OCI-LY3 (cell line): ENCODE measurements at regions not wholly inside any gene's neighbourhood (a gene's known extent, or its start where the extent isn't known, plus 50 kb on each side); places are given as distances from the start of the nearest gene placed in this dataset.

ENCODE experiments used
- H2AFZ ChIP-seq: fragments of 200-600, 300-600 bp; shearing (Covaris generic); 2 replicates; pipeline ENCODE4 v1.6.0; 2014; ENCODE audit warnings: antibody characterized with exemption, low read depth, low read length
- H3K27ac ChIP-seq: fragments of 200-600, 300-600 bp; sonication (generic); 2 replicates; pipeline ENCODE4 v1.5.1; 2014; ENCODE audit warnings: mild to moderate bottlenecking, low read length, moderate library complexity, mixed read lengths
- H3K27me3 ChIP-seq: fragments of 200-600, 300-600 bp; sonication (generic); 2 replicates; pipeline ENCODE4 v1.6.1; 2014; ENCODE audit warnings: low read depth, low read length, mixed read lengths
- H3K36me3 ChIP-seq: fragments of 200-600, 300-600 bp; sonication (generic); replicated peaks from 2 replicates; pipeline ENCODE3; 2014; ENCODE audit warnings: low read depth, low read length, mixed read lengths
- H3K4me1 ChIP-seq: fragments of 300-600, 200-600 bp; sonication (generic); 2 replicates; pipeline ENCODE4 v1.6.1; 2014; ENCODE audit warnings: low read length, mixed read lengths
- H3K4me2 ChIP-seq: fragments of 200-600, 300-600 bp; sonication (generic); 2 replicates; pipeline ENCODE4 v1.6.1; 2014; ENCODE audit warnings: low read length, mixed read lengths
- H3K4me3 ChIP-seq: fragments of 300-600, 200-600 bp; sonication (generic); 2 replicates; pipeline ENCODE4 v1.5.1; 2014; ENCODE audit warnings: antibody characterized with exemption, mild to moderate bottlenecking, low read length, moderate library complexity
- H3K79me2 ChIP-seq: fragments of 300-600, 200-600 bp; shearing (Covaris generic); 2 replicates; pipeline ENCODE4 v1.6.1; 2014; ENCODE audit warnings: mild to moderate bottlenecking, low read length, mixed read lengths
- H3K9ac ChIP-seq: fragments of 300-600, 200-600 bp; shearing (Covaris generic); 2 replicates; pipeline ENCODE4 v1.6.0; 2014; ENCODE audit warnings: mild to moderate bottlenecking, low read length, moderate library complexity
- H3K9me3 ChIP-seq: fragments of 200-600, 300-600 bp; shearing (Covaris generic); 2 replicates; pipeline ENCODE4 v1.6.1; 2014; ENCODE audit warnings: low read length, mixed read lengths; ENCODE audit not compliant: insufficient read depth
- H4K20me1 ChIP-seq: fragments of 200-600, 300-600 bp; sonication (generic); 2 replicates; pipeline ENCODE4 v1.6.1; 2016; ENCODE audit warnings: low read length, mixed read lengths; ENCODE audit not compliant: insufficient read depth
- CTCF ChIP-seq: fragments of 200-600, 300-600 bp; sonication (generic); IDR thresholded peaks from 2 replicates; pipeline ENCODE4 v1.5.1; 2014; ENCODE audit warnings: antibody characterized with exemption, low read length, low read depth
- EZH2phosphoT487 ChIP-seq: fragments of 200-600 bp; shearing (Covaris generic); IDR thresholded peaks from 2 replicates; pipeline ENCODE4 v1.6.1; 2018; ENCODE audit warnings: antibody characterized with exemption, mixed run types, low read depth

GRCh38 chr2:6590442-6590841 is 275.3 kb downstream of the CMPK2 start:
- TF ChIP-seq EZH2phosphoT487: no peak
- TF ChIP-seq CTCF: no peak
- no peaks in the 10 kb centered on the region for H3K9me3 ChIP-seq
- H3K27me3 ChIP-seq: no peaks in the 10 kb centered on the region
- no peaks in the 10 kb centered on the region for H3K4me1 ChIP-seq
- no peaks in the 10 kb centered on the region for H3K36me3 ChIP-seq
- no peak overlapping the region for H3K4me3 ChIP-seq
- H3K9ac ChIP-seq: no peak overlapping the region
- H3K4me2 ChIP-seq: no peak overlapping the region
- H4K20me1 ChIP-seq: no peaks in the 10 kb centered on the region
- no peak overlapping the region for H2AFZ ChIP-seq
- H3K27ac ChIP-seq: no peak overlapping the region
- no peaks in the 10 kb centered on the region for H3K79me2 ChIP-seq

DNA sequence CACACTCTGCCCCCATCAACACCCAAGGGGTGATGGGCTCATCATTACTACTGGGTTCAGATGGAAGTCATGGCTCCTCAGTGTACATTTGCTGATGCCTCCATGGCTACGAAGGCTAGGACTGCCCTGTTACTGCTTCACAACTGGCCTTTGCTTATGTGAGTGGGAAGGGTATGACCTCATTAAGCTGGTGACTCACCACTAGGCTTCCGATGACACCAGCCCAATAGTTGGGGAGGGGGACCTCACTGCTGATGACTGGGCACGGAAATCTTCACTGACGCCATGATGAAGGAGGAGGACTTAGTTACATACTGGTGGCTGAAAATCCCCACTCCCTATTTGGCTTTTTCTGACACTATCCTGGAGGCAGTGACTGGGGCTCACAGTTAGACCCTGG is 263.2 kb downstream of the CMPK2 start:
- Histone ChIP-seq H3K9ac (no peak overlapping the region), H4K20me1 (no peaks in the 10 kb centered on the region), H3K4me3 (no peak overlapping the region), H3K36me3 (no peaks in the 10 kb centered on the region), H3K27ac (no peak overlapping the region), H3K4me2 (no peak overlapping the region), H3K4me1 (no peaks in the 10 kb centered on the region), H2AFZ (no peak overlapping the region), H3K27me3 (no peaks in the 10 kb centered on the region), H3K9me3 (no peaks in the 10 kb centered on the region), H3K79me2 (no peaks in the 10 kb centered on the region)
- TF ChIP-seq CTCF (no peak), EZH2phosphoT487 (no peak)

DNA sequence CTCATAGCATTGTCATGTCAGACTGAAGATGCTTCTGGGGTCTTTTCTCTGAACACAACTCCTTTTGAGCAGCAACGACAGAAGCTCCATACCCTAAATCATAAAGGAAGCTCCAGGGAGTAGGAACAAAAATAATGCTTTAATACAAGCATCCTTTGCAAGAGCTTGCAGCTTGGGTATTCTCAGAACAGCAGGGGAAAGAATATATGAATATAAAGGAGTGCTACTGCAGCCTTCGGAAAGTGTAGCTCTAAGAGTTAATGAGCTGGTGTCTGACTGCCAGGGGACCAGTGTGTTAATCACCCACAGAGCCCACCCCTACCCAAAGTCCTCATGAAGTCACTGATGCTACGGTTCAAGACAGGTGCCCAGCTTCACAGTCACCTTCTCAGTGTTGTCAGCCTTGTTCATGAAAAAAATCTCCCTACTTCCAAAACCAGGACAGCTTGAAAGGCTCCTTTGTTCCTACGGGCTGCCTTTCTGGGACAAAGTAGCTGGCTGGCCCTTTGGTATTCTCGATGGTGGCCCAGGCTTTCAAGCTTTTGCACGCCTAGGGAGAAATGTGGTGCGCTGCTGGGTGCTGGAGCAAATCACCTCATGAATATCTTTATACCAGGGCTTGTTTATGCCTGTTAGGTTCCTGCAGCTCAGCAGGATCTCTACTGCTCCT is 259.7 kb downstream of the CMPK2 start:
- no peak overlapping the region for H3K4me3 ChIP-seq
- H2AFZ ChIP-seq: no peak overlapping the region
- TF ChIP-seq EZH2phosphoT487 (no peak), CTCF (no peak)

DNA sequence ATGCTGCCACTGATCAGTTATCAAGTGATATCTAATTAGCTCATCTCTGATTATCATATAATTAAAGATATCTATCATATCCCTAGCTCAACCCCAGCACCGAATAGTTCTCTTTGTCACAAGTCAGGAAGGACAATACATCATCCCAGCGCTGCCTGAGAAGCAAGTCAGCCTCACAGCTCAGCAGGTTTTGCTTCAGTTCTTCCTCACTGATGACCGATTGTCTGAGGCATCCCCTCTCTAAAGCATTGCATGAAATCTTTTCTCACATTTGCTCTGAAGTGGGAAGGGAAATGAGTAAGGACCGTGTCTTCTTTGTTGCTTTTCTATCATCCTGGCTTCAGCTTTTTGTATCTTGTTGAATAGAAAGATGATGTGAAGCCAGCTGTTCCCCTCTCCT is 247.9 kb downstream of the CMPK2 start:
- TF ChIP-seq EZH2phosphoT487 (no peak), CTCF (no peak)
- no peak overlapping the region for H3K4me2 ChIP-seq
- H2AFZ ChIP-seq: no peak overlapping the region
- peaks cover under 1% of the 10 kb centered on the region; the same call in 1 of the 2 replicates for H3K9me3 ChIP-seq
- H3K4me1 ChIP-seq: no peaks in the 10 kb centered on the region
- H3K27ac ChIP-seq: no peak overlapping the region
- H4K20me1 ChIP-seq: no peaks in the 10 kb centered on the region
- no peak overlapping the region for H3K4me3 ChIP-seq
- H3K27me3 ChIP-seq: no peaks in the 10 kb centered on the region
- no peaks in the 10 kb centered on the region for H3K79me2 ChIP-seq
- H3K9ac ChIP-seq: no peak overlapping the region
- no peaks in the 10 kb centered on the region for H3K36me3 ChIP-seq

More for the DNA sequence above, 259.7 kb downstream of the CMPK2 start:
- no peaks in the 10 kb centered on the region for H3K36me3 ChIP-seq
- no peaks in the 10 kb centered on the region for H3K27me3 ChIP-seq
- no peaks in the 10 kb centered on the region for H3K79me2 ChIP-seq
- H3K27ac ChIP-seq: no peak overlapping the region
- no peaks in the 10 kb centered on the region for H4K20me1 ChIP-seq
- H3K4me2 ChIP-seq: no peak overlapping the region
- no peak overlapping the region for H3K9ac ChIP-seq
- H3K9me3 ChIP-seq: no peaks in the 10 kb centered on the region
- no peaks in the 10 kb centered on the region for H3K4me1 ChIP-seq
